ENCODE measurements at regions not wholly inside any gene's neighbourhood (a gene's known extent, or its start where the extent isn't known, plus 50 kb on each side); places are given as distances from the start of the nearest gene placed in this dataset.

GRCh38 chr1:230575886-230576500, 66.3 kb upstream of the COG2 start:
- no peak for TF ChIP-seq CTCF (IDR thresholded peaks at IDR 0.05)
- TF ChIP-seq POLR2A (IDR thresholded peaks at IDR 0.05) = no peak
